AML-193 (cell line): ENCODE measurements at regions not wholly inside any gene's neighbourhood (a gene's known extent, or its start where the extent isn't known, plus 50 kb on each side); places are given as distances from the start of the nearest gene placed in this dataset.

Source experiments
- DNase-seq, 2 experiments: peaks; one replicate each; lab custom pipeline; 2025; lab: John Stamatoyannopoulos, UW

DNA sequence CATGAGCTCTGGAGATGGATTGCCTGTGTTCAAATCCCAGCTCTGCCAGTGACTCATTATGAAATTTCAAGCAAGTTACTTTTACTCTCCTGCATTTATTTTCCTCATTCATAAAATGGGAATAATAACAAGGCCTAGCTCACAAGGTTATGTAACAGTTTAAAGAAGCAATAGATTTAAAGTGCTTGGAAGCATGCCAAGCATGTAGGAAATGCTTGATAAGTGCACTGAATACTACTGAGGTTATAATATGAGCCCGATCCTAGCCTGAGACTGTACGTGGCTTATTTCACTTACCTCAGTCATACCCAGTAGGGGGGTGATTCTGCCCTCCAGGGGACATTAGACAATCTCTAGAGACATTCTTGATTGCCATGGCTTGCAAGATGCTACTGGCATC lies 734.1 kb upstream of the WWC1 start:
- no peak for DNase-seq

DNA sequence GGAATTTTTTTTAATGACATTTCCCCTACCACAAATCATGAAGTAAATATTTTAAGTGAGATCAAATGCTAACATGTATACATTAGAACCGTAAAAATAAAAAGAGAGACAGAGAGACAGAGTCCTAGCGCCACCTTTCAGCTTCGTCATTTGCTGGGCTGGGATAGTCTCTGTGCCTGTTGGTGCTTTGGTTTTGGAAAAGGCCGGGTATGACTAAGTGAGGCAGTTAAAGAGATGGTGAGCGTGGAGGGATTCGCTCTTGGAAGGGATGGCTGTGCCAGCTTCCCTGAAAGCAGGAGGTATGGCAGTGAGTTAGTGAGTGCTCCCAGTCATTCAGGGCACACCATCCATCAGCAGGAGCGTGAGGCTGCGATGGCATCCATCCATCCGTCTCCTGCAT lies 729.6 kb upstream of the WWC1 start:
- no peak for DNase-seq

DNA sequence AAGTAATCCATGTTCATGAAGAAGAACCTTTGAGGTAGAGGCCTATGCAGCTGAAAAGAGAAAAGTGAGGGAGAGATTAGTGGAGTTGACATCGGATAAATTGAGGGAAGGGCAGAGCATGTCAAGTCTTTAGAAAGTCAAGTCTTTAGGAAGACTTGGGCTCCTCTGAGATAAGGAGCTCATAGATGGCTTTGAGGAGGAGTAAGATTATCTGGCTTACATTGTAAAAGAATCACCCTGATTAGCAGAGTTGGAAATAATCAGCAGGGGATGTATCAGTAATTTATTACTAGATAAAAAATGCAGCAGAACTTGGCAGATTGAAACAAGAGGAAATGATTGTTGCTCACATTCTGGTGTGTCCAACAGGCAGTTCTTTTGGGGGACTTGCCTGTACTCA lies 727.2 kb upstream of the WWC1 start:
- DNase-seq: no peak

- peak; percentile 2 to 4 for DNase-seq
Observed at GRCh38 chr5:167565189-167565954, 726.1 kb upstream of the WWC1 start.

GRCh38 chr5:167570431-167570830 lies 721.0 kb upstream of the WWC1 start:
- DNase-seq: no peak

DNA sequence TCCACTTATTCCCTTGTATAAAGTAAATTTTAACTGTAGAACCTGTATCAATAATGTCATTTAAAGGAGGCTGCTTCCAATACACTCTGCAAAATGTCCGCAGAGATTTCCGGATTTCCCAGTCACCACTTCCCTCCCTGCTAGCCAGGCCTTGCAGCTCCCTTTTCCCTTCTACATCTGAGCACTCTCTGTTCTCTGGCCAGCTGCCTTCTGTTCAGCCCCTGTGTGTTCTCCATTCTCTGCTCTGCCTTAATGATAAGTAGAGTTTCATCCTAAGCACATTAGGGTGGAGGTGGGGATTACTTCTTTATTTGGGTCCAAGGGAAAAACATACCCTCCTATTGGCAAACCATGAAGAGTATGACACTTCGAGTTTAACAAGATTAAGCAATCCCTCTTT lies 719.6 kb upstream of the WWC1 start:
- DNase-seq: no peak

DNA sequence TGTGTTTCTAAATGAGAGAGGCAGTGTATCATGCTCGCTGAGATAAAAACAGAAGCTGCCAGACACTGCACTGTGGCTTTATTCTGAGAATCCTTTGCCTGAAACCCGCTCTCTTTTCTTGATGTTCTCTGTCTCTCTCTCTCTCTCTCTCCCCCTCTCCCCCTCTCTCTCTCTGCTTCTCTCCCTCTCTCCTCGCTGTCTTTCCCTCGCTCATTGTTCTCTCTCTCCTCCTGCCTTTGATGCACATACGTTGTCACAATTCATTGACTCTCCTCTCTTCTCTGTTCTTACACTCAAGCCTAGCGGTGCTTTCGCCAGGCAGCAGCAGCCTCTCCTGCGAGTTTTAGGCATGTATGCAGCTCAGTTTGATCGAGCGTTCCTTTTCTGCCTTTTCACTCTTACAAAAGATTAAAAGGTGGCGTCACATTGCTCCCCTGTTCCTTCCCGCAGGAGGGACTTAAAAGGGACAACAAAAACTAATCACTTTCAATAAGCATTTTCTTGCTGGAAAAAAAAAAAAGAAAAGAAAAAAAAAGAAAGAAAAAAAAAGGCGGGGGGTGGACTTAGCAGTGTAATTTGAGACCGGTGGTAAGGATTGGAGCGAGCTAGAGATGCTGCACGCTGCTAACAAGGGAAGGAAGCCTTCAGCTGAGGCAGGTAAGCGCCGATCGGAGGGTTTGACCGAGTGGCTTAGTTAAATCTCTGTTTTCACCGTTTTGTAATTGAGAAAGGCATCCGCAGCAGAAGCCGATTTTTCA lies 717.9 kb upstream of the WWC1 start:
- no peak for DNase-seq

- no peak for DNase-seq
Observed at GRCh38 chr5:167574464-167574863, 717.0 kb upstream of the WWC1 start.

- DNase-seq: no peak
Observed at GRCh38 chr5:167575330-167575729, 716.1 kb upstream of the WWC1 start.

- no peak for DNase-seq
Observed at GRCh38 chr5:167576126-167576525, 715.3 kb upstream of the WWC1 start.

DNA sequence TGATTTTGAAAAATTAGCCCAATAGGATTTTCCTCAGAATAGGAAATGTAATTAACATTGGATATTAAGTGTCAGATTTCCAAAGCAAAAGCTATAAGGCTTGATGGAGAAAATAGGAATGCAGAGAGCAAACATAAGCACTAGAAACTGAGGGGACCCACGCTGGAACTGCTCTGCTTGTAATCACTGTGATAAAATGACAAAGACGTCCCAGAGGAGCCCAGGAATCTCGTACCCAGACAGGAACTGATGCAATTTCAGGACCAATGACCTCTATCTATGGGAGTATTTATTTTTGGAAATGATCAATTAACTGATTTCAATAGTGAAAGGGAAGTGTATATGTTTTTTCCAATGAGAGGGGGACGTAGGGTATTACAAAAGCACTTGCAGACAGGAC lies 714.5 kb upstream of the WWC1 start:
- no peak for DNase-seq

DNA sequence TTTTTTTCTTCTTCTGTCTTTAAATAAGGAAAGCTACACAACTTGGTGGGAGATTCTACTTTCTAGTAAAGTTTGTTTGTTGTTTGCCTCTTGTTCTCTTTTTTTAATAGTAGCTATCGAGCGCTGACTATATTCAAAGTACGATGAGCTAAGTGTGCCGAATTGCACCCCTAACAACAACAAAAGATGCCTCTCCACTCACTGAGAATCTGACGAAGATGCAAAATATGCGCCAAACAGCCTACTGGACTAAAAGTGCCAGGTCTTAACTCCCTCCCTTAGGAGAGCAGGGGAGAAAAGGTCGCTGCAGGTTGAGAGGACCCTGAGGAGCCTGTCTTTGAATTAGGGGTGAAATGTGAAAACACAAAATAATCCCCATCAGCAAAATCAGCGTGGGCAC lies 713.8 kb upstream of the WWC1 start:
- DNase-seq: no peak

DNA sequence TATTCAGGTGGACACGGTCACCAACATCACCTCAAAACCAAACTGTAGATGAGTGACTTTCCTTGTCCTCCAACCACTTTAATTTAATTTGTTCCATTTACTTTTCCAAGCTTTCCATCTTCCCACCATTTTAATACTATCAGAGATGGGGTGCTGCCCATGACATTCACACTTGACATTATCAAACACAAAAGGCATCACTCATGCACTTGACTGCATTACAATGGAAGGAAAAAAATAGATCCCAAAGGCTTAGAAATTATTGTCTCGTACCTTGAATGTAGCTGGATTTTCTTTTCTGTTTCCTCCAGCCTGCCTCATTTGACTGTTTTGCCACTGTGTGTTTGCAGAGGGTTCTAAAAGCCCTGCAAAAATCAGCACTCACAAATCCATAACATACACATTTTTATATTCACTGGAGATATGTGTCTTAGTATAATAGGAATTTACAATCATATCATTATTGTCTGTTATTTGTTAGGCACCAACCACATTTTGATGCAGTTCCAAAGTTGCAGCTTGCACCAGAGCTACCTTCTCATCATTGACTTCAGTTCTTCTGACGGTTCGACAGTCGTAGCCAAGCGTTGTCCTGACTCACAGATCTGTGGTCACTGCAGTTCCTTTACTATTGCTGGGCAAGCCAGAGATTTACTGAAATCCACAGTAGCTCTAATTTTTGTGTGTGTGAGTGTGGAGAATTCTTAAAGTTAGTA lies 712.3 kb upstream of the WWC1 start:
- no peak for DNase-seq

DNA sequence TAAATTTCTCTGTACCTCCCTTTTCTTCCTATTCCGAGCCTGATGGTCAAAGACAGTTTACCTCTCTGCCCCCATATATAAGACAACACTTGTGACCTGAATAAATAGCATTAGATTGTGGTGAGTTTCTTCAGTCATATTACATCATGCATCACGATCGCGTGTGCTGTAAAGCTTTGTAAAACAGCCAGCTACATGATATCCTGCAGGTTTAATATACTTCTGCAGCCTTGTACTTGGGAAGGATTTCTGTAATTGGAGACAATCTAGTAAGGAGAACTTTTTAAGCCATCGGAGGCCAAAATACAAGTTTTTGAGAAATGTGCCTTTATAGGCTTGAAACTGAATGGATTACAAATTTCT lies 711.8 kb upstream of the WWC1 start:
- DNase-seq: no peak

- no peak for DNase-seq
Observed at GRCh38 chr5:167580608-167581007, 710.8 kb upstream of the WWC1 start.

DNA sequence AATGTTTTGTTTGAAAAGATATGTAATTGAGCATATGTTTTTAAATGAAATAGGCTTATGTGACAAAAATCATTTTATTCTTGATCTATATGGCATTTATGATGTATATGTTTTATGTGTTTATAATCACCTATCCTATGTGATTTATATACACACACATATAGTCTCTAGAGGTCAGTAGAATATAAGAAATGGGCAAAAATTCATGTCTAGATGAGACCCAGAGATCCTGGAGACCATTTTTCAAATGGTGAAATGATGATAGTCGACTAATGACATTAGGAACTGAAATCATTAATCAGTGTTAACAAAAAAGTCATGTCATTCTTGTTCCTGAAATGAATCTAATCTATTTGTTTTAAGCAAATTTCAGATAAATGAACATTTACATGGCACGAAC lies 709.2 kb upstream of the WWC1 start:
- no peak for DNase-seq

DNA sequence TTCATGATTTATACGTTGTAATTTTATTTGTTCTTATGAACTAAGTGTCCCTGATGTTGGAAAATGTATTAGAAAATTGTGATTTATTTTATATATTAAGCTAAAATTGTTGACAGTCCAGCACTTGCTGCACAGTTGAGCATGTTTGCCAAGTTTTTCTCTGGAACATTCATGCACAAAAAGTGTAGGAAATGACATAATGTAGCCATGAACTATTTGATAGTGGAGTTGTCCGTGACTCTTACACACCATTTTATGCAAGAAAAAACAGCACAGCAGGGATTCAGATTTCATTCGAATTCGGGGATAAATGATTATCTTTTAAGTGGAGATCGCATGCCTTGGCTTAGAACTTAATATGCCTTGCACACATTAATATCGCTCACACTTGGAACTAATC lies 708.6 kb upstream of the WWC1 start:
- no peak for DNase-seq

DNA sequence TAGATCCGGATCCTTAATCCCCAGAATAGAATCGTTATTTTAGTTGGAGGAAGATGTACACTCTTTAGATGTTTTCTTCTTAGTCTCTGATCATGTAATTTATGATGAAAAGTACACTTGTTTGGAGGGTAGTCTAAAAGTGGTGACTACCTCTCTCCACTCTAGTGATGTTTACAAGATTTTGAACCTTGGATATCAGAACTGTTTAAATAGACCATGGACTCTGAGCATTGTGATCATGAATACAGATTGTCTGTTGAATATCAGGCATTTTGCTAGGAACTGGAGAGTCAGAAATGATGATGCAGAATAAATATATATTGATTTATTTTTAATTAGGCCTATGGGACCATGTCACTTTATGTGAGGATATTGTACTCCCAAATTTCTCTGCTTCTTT lies 706.3 kb upstream of the WWC1 start:
- no peak for DNase-seq

DNA sequence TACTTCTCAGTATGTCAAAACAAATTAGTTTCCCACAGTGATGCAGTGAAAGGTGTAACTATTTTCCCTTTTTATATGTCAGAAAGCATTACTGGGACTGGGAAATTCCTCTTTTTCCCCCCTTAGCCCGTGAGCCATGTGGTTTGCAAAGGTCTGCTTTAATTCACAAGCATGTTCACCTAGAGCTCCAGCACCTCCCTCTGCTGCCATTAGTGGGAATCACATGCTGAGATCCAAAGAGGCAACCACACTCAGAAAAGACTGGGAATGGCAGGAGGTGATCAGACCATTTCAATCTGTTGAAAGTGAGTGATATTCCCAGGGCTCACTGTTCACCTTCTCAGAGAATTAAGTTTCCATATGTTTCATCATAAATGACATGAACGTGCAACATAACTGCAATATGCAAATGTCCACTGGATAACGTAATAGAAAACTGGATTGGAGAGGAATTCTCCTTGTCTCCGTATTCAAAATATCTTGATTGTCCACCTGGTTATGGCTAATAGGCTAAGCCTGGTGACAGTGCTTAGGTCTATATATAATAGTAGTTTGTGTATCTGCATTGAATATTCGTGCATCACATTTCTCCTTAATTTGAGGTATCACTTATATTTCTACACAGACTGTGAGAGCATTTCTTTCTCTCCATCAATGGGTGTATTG lies 703.5 kb upstream of the WWC1 start:
- no peak for DNase-seq

DNA sequence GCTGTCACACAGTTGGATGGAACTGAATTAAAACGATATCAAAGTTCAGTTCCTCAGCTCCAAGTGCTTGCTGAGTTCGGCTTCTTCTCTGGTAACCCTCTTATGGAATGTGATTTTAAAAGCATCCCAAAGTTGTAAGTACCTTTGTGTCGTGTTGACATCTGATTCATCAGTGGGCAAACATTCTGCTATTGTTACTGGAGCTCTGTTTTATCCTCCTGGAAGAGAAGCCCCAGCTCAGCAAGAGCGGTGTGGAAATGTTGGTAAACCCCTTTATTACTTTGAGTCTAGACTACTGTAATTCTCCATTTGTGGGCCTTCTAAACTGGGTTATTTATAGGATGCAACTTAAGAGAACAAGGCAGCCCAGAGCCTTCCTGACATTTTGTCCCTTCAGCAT lies 699.3 kb upstream of the WWC1 start:
- DNase-seq: no peak

- no peak for DNase-seq
Observed at GRCh38 chr5:167593329-167594060, 698.0 kb upstream of the WWC1 start.

GRCh38 chr5:167594061-167594435 lies 697.4 kb upstream of the WWC1 start:
- no peak for DNase-seq
